Neural cell (in vitro differentiated cells): ENCODE measurements at regions not wholly inside any gene's neighbourhood (a gene's known extent, or its start where the extent isn't known, plus 50 kb on each side); places are given as distances from the start of the nearest gene placed in this dataset.

Source experiments
- H2AFZ ChIP-seq: fragments of 200-600, 300-800 bp; sonication (generic), shearing (Covaris generic); 2 replicates; pipeline ENCODE4 v1.6.0; 2014; ENCODE audit warnings: low read depth, mild to moderate bottlenecking, antibody characterized with exemption, low read length, moderate library complexity
- H3F3A ChIP-seq: fragments of 200-600 bp; shearing (Covaris generic); 2 replicates; pipeline ENCODE4 v1.6.1; 2016; ENCODE audit warnings: mild to moderate bottlenecking, moderate library complexity, mixed read lengths, antibody characterized with exemption, low read length; ENCODE audit not compliant: insufficient read depth, poor library complexity, severe bottlenecking
- H3K27ac ChIP-seq: fragments of 200-600, 300-800 bp; sonication (generic), shearing (Covaris generic); 2 replicates; pipeline ENCODE4 v1.5.1; 2014; ENCODE audit warnings: mild to moderate bottlenecking, low read length, moderate library complexity
- H3K27me3 ChIP-seq: fragments of 300-800, 200-600 bp; sonication (generic), shearing (Covaris generic); 2 replicates; pipeline ENCODE4 v1.6.0; 2014; ENCODE audit warnings: mild to moderate bottlenecking, low read depth, low read length, moderate library complexity; ENCODE audit not compliant: insufficient read depth
- H3K36me3 ChIP-seq: fragments of 300-800, 200-600 bp; sonication (generic), shearing (Covaris generic); 2 replicates; pipeline ENCODE4 v1.5.1; 2014; ENCODE audit warnings: mild to moderate bottlenecking, antibody characterized with exemption, low read length, moderate library complexity; ENCODE audit not compliant: insufficient read depth
- H3K4me2 ChIP-seq: fragments of 300-800, 200-600 bp; sonication (generic), shearing (Covaris generic); 2 replicates; pipeline ENCODE4 v1.6.0; 2014; ENCODE audit warnings: mild to moderate bottlenecking, low read length
- H3K4me3 ChIP-seq: fragments of 300-800, 200-600 bp; sonication (generic), shearing (Covaris generic); 2 replicates; pipeline ENCODE4 v1.5.1; 2014; ENCODE audit warnings: mild to moderate bottlenecking, low read length, moderate library complexity
- H3K79me2 ChIP-seq: fragments of 200-600 bp; shearing (Covaris generic); replicated peaks from 2 replicates; pipeline ENCODE4 v1.6.0; 2014; ENCODE audit warnings: mild to moderate bottlenecking, low read length, moderate library complexity; ENCODE audit not compliant: insufficient read depth
- H3K9ac ChIP-seq: fragments of 300-800, 200-600 bp; sonication (generic), shearing (Covaris generic); 2 replicates; pipeline ENCODE4 v1.6.1; 2016; ENCODE audit warnings: mild to moderate bottlenecking, low read length, mixed read lengths
- H3K9me2 ChIP-seq: fragments of 200-600 bp; shearing (Covaris generic); 2 replicates; pipeline ENCODE4 v1.6.1; 2016; ENCODE audit warnings: mild to moderate bottlenecking, low read length, mixed read lengths; ENCODE audit not compliant: insufficient read depth
- H3K9me3 ChIP-seq: fragments of 200-600, 300-800 bp; sonication (generic), shearing (Covaris generic); 2 replicates; pipeline ENCODE4 v1.6.1; 2016; ENCODE audit warnings: mild to moderate bottlenecking, mixed run types, low read length, moderate library complexity, mixed read lengths
- H4K20me1 ChIP-seq: fragments of 200-600 bp; shearing (Covaris generic); 2 replicates; pipeline ENCODE4 v1.6.1; 2016; ENCODE audit warnings: mild to moderate bottlenecking, mixed run types; ENCODE audit not compliant: insufficient read depth
- CTCF ChIP-seq: fragments of 450-650 bp; IDR thresholded peaks from 2 replicates; pipeline ENCODE4 v1.5.1; 2014; ENCODE audit warnings: antibody characterized with exemption, mild to moderate bottlenecking, moderate library complexity; ENCODE audit not compliant: poor library complexity, severe bottlenecking
- EP300 ChIP-seq: fragments of 450-650 bp; conservative IDR thresholded peaks from 2 replicates; pipeline ENCODE4 v1.6.1; 2014; ENCODE audit warnings: antibody characterized with exemption, mild to moderate bottlenecking, moderate library complexity; ENCODE audit not compliant: poor library complexity, severe bottlenecking
- EZH2 ChIP-seq: fragments of 200-600, 300-800 bp; shearing (Covaris generic), sonication (generic); IDR thresholded peaks from 2 replicates; pipeline ENCODE4 v1.6.1; 2014; ENCODE audit warnings: antibody characterized with exemption, low read length, borderline replicate concordance, mild to moderate bottlenecking; ENCODE audit not compliant: insufficient read depth, poor library complexity, severe bottlenecking
- MXI1 ChIP-seq: fragments of 450-650 bp; conservative IDR thresholded peaks from 2 replicates; pipeline ENCODE4 v1.6.1; 2014; ENCODE audit warnings: antibody characterized with exemption, mild to moderate bottlenecking; ENCODE audit not compliant: poor library complexity, severe bottlenecking
- POLR2AphosphoS5 ChIP-seq: IDR thresholded peaks from 2 replicates; pipeline ENCODE4 v1.6.1; 2012
- RAD21 ChIP-seq: fragments of 450-650 bp; conservative IDR thresholded peaks from 2 replicates; pipeline ENCODE4 v1.6.1; 2014; ENCODE audit warnings: antibody characterized with exemption, mild to moderate bottlenecking, moderate library complexity
- REST ChIP-seq: IDR thresholded peaks from 2 replicates; pipeline ENCODE4 v1.6.1; 2012; ENCODE audit warnings: borderline replicate concordance
- SMC3 ChIP-seq: fragments of 450-650 bp; conservative IDR thresholded peaks from 2 replicates; pipeline ENCODE4 v1.6.1; 2014; ENCODE audit warnings: antibody characterized with exemption, mild to moderate bottlenecking, moderate library complexity; ENCODE audit not compliant: poor library complexity
- TAF1 ChIP-seq: IDR thresholded peaks from 2 replicates; pipeline ENCODE4 v1.6.1; 2012; ENCODE audit warnings: low read depth

GRCh38 chr17:21545064-21545463, 147.3 kb upstream of the KCNJ18 start:
- no peaks in the 10 kb centered on the region for H3F3A ChIP-seq
- H3K79me2 ChIP-seq = no peaks in the 10 kb centered on the region
- H3K4me2 ChIP-seq = no peak overlapping the region
- no peak overlapping the region for H3K27ac ChIP-seq
- no peak overlapping the region for H3K4me3 ChIP-seq
- H4K20me1 ChIP-seq = no peaks in the 10 kb centered on the region
- no peak overlapping the region for H2AFZ ChIP-seq
- no peaks in the 10 kb centered on the region for H3K9me3 ChIP-seq
- no peak overlapping the region for H3K9ac ChIP-seq
- TF ChIP-seq TAF1 (no peak), POLR2AphosphoS5 (no peak), CTCF (no peak), EP300 (no peak), SMC3 (no peak), RAD21 (no peak), EZH2 (no peak), MXI1 (no peak), REST (no peak)
- H3K36me3 ChIP-seq = no peaks in the 10 kb centered on the region
- H3K9me2 ChIP-seq = no peaks in the 10 kb centered on the region
- no peaks in the 10 kb centered on the region for H3K27me3 ChIP-seq

GRCh38 chr17:21548236-21548635, 144.1 kb upstream of the KCNJ18 start:
- Histone ChIP-seq H3K9me3 (no peaks in the 10 kb centered on the region), H3F3A (no peaks in the 10 kb centered on the region), H2AFZ (no peak overlapping the region), H4K20me1 (no peaks in the 10 kb centered on the region), H3K27ac (no peak overlapping the region), H3K9ac (no peak overlapping the region), H3K9me2 (no peaks in the 10 kb centered on the region), H3K27me3 (no peaks in the 10 kb centered on the region), H3K79me2 (no peaks in the 10 kb centered on the region), H3K4me3 (no peak overlapping the region), H3K4me2 (no peak overlapping the region), H3K36me3 (no peaks in the 10 kb centered on the region)
- TF ChIP-seq REST = no peak
- TF ChIP-seq MXI1 = no peak
- TF ChIP-seq EP300 = no peak
